ENCODE measurements at regions not wholly inside any gene's neighbourhood (a gene's known extent, or its start where the extent isn't known, plus 50 kb on each side); places are given as distances from the start of the nearest gene placed in this dataset.

GRCh38 chr6:53730767-53731166 lies 64.0 kb upstream of the LRRC1 start:
- no peak for TF ChIP-seq CTCF (conservative IDR thresholded peaks at IDR 0.05)
- TF ChIP-seq EZH2 (IDR thresholded peaks at IDR 0.05; ENCODE audit: low read depth), result no peak
